GM12872 (cell line): ENCODE measurements at regions not wholly inside any gene's neighbourhood (a gene's known extent, or its start where the extent isn't known, plus 50 kb on each side); places are given as distances from the start of the nearest gene placed in this dataset.

ENCODE experiments used
- TF ChIP-seq, protein P1 (sequence below): IDR thresholded peaks from 3 replicates; pipeline ENCODE4 v1.5.1; 2011; ENCODE audit warnings: low read depth, mild to moderate bottlenecking, low read length, moderate library complexity; ENCODE audit not compliant: insufficient read depth

DNA sequence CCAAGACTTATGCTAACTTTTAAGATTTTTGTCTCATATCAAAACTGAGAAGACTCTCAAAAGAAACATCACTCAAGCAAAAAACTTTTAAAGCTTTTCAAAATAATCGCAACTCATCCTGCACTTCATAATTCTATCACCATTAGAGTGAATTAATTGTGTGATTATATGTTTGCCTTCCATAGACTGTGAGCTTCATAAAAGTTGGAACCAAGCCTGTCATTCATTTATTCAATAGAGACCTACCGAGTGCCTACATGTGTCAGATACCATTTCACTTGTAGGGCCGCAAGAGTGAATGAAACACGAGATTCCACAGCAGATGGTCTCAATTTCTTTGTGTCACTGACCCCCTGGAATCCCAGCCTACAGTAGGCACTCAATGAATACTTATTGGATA lies 106.4 kb downstream of the RHOU start:
- TF ChIP-seq, protein P1, sequence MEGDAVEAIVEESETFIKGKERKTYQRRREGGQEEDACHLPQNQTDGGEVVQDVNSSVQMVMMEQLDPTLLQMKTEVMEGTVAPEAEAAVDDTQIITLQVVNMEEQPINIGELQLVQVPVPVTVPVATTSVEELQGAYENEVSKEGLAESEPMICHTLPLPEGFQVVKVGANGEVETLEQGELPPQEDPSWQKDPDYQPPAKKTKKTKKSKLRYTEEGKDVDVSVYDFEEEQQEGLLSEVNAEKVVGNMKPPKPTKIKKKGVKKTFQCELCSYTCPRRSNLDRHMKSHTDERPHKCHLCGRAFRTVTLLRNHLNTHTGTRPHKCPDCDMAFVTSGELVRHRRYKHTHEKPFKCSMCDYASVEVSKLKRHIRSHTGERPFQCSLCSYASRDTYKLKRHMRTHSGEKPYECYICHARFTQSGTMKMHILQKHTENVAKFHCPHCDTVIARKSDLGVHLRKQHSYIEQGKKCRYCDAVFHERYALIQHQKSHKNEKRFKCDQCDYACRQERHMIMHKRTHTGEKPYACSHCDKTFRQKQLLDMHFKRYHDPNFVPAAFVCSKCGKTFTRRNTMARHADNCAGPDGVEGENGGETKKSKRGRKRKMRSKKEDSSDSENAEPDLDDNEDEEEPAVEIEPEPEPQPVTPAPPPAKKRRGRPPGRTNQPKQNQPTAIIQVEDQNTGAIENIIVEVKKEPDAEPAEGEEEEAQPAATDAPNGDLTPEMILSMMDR: no peak

DNA sequence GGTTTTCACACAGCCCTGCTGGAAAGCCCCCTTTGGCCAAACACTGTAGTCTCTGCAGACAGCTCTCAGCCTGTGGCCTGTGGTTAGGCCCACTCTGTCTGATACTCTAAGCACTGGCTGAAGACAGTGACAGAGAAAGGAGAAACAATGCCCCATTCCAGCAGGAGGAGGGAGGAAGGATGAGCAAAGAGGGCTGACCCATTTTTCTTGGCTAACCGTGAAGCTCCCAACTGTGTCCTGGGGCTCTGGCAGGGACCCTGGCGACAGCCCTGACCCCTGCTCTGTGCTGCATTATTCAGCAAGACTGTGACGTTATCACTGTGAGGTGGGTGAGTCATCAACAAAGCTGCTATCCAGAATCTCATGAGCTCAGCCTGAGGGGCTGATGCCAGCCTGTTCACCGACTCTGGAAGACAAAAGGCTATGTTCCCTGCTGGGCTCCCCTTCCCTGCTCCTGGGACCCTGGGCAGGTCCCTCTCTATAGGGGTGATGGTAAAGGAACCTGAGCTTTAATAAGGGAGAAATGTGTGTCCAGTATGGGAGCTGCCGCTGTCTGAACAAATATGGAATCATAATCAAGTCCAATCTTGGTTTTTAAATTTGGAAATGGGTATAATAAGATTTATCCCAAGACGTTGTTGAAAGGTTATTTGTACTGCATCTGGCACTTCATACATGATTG lies 107.0 kb downstream of the RHOU start:
- TF ChIP-seq, protein P1: no peak

DNA sequence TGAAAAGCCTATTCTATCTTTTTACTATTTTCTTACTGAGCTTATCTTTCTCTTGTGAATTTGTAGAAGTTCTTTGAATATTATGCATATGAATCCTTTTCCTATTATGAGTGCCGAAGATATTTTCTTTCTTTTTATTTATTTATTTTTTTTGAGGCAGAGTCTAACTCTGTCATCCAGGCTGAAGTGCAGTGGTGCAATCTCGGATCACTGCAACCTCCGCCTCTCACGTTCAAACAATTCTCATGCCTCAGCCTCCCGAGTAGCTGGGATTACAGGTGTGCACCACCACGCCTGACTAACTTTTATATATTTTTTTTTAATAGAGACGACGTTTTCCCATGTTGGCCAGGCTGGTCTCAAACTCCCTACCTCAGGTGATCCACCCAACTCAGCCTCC lies 109.8 kb downstream of the RHOU start:
- TF ChIP-seq, protein P1: no peak

DNA sequence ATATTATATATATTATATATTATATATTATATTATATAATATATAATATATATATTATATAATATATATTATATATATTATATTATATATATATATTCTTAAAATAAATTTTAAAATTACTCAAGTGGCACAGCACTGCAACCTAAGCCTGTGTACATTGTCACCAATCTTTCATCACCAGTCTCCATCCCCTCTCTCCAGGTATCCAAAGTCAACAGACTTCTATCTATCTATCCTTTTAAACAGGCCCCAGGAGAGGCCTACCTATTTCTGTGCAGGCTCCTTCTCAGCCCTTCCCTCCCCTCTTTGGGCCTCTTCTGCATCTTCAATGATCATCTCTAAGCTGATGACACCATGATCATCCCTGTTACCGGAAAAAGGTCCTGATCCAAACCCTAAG lies 111.7 kb downstream of the RHOU start:
- TF ChIP-seq, protein P1: no peak

DNA sequence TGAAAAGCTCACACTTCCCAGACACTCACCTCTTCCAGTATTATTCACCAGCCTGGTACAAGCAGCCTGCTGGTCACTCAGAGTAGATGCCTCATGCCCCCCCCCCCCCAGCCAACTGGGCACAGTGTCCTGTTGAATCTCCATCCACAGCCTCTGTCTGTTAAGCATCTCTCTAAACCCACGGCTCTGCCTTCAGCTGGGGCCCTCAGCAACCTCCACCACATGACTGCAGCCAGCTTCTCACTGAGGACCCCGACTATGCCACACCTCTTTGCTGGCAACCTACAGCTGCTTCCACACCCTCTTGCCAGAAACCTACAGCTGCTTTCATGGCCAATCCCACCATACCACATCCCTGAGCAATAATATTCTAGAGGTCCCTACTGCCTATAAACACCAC lies 113.1 kb downstream of the RHOU start:
- TF ChIP-seq, protein P1: no peak

DNA sequence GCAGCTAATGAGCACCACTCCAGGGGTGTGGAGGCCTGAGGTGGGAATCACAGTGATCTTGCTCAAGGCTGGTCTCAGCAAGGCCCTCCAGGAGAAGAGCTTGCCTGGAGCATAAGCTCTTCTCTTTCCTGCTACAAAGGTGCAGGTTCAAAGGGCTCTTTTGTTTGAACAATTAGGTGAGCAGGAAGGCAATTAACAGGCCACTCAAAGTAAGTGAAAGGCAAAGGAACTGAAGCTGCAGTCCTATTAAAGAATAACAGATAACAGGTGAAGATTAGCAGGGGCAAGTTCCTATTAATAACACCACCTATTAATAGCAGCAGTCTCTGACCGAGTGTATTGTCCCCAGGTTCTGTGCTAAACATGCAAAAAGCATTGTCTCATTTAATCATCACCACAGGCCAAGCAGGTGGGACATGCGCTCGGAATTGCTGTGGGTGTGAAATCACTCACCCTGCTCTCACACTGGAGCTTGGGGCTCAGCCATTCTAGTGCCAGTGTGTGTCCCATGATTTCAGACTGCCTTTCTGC lies 113.8 kb downstream of the RHOU start:
- TF ChIP-seq, protein P1: no peak

DNA sequence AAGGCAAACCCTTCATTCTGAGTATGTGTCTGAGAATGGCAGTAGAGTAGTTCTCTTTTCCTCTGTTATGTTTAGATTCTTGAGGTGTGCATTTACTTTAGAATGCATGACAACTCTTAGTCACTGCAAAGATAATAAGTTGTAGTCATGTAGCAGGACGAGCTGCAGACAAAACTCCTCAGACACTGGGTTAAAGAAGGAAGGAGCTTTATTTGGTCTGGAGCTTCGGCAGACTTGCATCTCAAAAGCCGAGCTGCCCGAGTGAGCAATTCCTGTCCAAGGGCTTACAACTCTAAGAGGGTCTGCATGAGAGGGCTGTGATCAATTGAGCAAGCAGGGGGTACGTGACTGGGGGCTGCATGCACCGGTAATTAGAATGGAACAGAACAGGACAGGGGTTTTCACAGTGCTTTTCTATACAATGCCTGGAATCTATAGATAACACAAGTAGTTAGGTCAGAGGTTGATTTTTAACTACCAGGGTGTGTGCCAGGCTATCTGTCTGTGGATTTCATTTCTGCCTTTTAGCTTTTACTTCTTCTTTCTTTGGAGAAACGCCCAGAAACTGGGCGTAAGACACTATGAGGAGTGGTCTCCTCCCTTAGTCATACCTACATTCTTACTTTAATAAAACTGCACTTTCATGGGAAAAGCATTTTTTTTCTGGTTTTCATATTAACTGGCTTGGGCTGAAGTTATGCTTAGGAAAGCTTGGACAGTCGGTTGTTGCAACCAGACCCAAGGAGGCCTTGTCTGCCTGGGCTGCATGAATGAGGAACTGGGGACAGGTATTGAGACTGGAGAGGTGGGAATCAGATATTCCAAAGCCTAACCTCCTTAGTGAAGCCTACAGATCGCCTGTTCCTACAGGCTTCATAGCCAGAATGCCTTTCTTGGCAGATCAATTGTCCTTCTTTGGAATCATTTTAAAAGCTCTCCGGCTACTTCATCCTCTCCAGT lies 115.1 kb downstream of the RHOU start:
- TF ChIP-seq, protein P1: no peak
